LoVo (cell line): ENCODE measurements at regions not wholly inside any gene's neighbourhood (a gene's known extent, or its start where the extent isn't known, plus 50 kb on each side); places are given as distances from the start of the nearest gene placed in this dataset.

ENCODE experiments used
- DNase-seq: peaks from one replicate; pipeline ENCODE4 v3.0.0-alpha.2; 2016; ENCODE audit warnings: low spot score

DNA sequence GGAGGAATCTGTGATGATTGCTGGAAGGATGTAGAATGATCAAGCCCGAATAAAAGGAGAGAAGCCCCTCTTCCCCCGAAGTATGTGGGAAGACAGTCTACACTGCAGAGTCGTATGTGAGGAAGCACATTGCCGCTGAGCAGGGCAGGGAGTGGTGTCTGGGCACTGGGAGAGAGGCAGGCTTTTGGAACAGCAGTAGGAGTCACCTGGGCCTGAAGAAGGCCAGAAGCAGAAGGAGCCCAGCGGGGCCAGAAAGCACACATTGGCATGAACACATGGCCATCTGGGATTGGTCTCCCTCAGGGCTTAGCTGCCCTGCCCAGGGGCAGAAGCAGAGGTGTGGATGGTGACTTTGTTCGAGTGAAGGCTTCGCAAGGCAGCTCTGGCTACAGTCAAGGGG lies 162.8 kb downstream of the ERCC6L2 start:
- DNase-seq, result no peak

DNA sequence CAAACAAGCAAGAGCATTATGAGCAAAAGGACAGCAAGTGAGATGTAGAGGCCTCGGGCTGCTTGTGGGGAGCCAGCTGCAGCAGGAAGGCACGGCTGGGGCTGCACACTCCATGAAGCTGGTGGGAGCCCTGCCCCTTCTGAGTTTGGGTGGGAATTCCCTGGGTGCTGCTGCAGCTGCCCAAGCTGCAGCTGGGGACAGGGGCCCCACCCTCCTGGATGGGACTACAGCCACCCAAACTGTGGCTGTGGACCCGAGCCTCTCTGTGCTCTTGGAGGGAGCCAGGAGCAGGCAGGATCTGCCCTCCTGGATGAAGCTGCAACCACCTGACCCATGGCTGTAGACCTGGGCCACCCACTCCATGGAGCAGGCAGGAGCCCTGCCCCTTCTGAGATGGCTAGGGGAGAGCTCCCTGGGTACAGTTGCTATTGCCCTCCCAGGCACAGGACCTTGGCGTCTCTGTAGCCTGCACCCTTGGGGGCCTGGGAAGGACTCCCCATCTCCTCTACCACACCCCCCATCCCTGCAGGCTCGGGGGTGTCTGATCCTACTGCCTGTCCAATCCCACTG lies 159.1 kb downstream of the ERCC6L2 start:
- no peak for DNase-seq

DNA sequence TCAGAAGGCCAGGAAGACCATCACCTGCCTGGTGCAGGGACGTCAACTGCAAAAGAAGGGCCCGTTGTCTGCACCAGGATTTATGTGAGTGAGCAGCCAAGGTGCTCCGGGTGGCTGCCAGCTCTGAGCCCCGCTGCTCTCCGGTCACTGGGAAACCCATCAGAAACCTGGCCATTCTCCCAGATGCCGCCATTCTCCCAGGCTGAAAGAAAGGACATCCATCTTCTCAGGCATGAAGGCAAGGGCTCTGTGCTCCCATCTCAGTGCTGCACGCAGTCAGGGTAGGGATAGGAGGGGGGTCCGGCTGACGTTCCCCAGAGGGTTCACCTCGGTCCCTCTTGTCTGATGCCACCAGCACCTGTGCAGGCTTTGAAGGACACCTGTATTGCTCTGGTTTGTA lies 158.4 kb downstream of the ERCC6L2 start:
- DNase-seq, result no peak

DNA sequence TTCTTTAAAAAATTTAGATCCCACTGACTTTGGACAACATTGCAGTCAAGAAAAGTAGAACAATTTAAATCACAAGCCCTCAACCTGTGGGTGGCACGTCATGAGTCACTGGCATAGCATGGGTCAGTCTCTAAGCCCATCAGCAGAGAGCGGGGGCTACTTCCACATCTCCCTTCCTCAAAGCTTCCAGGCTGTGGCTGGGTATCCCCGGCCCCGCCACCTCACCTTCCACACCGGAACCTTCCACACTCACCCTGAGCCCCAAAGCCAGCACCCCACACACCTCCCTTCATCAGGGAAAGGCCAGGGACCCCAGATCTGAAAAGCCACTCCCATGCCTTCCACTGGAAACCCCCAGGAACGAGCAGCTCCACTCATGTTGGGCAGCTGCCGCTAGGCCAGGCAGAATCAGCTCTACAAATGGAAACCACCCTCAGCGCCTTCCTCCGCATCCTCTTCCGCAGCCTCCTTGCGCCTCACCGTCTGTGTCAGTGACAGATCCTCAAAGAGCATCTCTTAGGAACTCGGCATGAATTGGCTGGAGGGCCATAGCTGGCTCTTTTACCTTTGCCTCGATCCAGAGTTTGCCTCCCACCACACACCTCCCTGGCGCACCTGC lies 156.5 kb downstream of the ERCC6L2 start:
- DNase-seq, result no peak

DNA sequence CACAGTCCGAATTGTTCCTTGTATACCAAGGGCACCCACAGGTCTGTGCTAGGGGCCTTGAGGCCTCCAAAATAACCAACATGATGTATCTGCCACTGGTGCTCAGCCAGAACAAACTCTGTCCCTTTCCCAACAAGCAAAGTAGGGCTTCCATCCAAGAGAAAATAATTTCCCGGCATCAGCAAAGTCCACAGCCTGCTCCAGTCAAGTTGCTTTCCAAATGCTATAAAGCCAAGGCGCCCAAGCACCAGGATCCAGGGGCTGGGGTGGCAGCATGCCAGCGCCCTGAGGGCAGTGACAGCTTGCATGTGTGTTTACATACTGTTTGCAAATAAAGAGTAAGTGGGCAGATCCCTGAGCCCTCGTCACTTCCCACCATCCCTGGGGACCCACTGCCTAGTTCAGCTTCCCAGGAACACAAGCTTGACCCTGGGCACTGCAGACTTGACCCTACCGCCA lies 155.9 kb downstream of the ERCC6L2 start:
- no peak for DNase-seq

DNA sequence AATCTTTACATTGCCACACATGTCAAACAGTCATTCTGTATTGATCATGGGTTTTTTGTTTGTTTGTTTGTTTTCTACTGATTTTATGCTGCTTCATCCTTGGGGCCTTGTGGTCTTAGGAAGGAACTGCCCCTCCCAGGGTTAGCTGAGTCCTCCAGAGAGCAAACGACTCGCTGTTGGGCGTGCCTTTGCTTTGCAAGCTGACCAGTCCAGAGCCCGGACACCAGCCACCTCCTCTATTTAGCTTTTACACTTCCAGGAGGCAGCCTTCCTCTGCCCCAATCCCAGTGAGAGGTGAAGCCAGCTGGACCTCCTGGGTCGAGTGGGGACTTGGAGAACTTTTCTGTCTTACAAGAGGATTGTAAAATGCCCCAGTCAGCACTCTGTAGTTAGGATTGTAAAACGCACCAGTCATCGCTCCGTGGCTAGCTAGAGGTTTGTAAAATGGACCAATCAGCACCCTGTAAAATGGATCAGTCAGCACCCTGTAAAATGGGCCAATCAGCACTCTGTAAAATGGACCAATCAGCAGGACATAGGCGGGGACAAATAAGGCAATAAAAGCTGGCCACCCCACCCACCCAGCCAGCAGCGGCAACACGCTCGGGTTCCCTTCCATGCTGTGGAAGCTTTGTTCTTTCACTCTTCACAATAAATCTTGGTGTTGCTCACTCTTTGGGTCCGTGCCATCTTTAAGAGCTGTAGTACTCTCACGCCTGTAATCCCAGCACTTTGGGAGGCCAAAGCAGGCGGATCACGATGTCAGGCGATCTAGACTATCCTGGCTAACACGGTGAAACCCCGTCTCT lies 154.4 kb downstream of the ERCC6L2 start:
- DNase-seq, result no peak

DNA sequence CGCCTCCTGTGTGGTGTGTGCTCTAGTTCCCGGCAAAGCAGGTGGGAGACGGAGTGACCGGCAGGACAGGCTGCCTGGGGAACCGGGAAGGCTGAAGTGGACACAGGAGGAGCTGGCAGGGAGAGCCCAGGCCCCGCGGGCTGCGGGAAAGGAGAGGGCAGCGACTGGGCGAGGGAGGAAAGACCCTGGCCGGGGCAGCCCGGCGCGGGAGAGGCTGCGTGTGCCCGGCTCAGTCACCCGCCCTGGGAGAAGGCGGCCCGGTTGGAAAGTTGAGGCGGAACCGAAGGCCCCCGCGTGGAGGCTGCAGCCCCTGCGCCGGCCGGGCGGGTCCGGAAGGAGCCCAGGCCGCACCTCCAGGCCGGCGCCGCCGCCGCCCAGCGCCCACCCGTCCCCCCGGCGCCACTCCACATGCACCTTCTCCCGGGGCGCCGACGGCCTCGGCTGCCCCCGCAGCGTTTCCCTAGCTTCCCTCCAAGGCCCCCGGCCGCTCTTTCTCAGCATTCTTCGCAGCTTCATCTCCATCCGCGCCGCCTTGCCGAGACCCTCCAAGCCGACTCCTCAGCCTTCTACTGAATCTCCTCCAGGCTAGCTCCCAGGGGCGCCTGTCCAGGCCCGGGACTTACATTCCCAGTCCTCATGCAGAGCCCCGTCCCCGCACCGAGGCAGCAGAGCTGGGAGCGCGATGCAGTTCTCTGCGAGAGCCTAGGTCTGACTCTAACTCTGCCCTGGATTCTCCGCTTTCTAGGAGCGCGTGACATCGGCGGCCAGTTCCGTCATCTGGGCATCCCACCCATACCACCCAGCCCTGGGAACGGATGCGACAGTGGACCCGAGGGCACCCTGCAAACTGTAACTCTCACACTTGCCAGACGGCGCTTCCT lies 152.0 kb downstream of the ERCC6L2 start:
- DNase-seq, result no peak

DNA sequence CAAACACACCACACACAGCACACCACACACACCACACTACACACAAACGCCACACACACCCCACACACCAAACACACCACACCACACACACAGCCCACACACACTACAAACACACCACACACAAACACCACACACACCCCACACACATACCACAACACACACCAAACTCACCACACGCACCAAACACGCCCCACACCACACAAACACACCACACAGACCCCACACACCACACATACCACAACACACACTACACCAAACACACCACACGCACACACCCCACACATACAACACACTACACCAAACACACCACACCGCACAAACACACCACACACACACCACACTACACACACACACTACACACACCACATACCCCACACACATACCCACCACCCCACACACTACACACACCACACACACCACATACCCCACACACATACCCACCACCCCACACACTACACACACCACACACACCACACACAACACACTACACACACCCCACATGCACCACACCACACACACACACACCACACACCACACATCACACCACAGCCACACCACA lies 151.2 kb downstream of the ERCC6L2 start:
- no peak for DNase-seq

DNA sequence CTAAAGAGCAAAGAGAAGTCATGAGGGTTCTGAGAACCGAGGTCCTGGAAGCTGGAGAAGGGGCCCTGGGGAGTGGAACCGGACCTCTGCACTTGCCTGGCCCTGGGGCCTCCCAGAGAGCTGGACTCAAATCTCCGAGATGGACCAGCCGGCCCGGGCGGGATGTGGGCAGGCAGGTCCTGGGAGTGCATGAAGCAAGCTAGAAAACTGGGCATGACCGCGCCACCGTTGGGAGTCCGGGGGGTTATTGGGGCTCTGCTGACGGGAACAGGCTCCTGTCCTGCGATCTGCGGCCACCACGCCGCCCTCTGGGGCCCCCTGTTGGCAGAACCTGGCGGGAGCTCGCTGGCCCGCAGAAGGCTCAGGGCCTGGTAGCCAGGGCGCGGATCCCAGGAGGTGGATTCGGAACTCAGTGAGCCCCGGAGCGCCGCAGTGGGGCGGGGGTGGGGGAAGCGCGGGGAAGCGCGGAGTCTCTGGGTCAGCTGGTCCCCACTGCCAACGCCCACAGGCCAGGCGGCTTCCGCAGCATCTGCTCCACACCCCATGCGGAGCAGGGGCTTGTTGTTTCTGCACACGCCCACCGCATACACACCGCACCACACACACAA lies 150.6 kb downstream of the ERCC6L2 start:
- no peak for DNase-seq

DNA sequence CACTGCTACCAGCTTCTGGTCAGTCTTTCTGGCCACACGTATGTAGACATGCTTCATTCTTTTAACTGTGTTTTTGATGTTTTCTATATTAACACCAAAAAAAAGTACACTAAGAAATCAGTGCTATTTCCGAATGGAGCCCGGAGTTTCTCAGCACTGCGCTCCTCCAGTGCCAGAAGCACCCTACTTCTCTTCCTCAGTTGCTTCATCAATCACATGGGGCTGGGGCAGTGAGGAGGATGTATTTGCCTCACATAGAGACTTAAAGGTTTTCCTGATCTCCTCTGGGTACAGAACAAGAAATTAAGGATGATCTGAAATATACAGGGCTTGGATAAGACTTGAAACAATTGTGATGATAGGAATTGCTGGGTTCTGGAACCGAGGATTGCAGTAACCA lies 148.0 kb downstream of the ERCC6L2 start:
- no peak for DNase-seq

DNA sequence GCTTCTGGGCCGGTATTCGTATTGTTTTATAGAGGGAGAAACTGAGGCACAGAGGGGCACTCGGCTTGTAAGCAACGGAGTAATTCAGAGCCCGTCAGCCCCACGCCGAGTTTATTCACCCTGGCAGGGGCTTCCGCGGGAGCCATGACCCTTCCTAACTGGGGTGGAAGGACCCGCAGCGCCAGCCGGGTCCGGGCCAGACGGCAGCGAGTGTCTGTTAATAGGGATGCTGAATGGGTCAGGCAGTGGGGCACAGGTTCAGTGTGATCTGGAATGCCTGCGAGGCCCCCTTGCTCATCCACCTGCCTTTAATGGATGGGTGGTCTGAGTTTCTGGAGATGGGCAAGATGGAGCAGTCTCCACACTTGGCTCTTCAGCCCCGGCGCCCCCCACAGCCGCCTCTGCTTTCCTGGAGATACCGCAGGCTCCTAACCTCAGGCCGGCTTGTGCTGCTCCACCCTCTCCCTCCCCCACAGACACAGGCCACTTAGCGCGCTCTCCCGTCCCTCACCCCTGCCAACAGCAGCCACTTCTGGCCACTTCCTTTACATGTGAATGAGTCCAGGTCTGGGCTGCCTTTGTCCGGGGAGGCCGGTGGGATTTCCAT lies 147.1 kb downstream of the ERCC6L2 start:
- DNase-seq, result no peak

DNA sequence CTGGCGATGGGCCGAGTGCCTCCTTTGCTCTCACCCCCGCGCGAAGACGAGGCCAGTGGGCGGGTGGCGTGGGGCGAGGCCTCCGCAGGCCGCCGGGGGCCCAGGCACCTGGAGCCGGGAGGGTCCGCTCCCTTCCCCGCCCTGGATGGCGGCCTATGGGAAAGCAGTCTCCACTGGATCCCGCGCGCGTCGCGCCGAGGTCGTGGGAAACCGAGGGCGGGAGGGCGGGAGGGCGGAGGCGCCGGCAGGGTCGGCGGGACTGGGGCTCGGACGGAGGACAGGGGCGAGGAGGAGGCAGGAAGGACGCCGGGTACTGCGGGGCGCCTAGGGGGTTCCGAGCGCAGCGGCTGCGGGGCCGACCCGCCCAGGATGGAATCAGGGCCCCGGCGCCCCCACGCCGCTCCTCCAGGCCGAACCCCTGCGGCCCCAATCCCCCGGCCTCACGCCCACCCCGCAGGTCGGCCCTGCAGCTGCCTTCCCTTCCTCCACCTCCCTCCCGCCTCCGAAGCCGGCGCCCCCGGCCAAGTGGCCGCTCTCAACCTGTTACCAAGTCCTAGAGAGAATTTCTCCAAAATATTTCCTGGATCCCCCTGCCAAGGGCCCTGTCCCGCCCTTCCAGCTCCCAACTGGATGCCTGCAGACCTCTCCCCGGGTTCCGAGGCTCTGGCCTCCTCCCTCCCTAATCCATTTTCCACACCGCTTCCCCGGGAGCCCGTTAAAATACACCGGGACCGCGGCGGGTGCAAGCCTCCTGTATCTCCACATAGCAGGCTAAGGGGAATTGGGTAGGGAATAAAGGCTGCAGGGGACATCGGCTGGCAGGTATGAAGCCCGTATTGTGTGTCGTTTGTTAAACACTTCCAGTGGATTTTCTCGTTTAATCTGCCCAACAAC lies 146.3 kb downstream of the ERCC6L2 start:
- no peak for DNase-seq

DNA sequence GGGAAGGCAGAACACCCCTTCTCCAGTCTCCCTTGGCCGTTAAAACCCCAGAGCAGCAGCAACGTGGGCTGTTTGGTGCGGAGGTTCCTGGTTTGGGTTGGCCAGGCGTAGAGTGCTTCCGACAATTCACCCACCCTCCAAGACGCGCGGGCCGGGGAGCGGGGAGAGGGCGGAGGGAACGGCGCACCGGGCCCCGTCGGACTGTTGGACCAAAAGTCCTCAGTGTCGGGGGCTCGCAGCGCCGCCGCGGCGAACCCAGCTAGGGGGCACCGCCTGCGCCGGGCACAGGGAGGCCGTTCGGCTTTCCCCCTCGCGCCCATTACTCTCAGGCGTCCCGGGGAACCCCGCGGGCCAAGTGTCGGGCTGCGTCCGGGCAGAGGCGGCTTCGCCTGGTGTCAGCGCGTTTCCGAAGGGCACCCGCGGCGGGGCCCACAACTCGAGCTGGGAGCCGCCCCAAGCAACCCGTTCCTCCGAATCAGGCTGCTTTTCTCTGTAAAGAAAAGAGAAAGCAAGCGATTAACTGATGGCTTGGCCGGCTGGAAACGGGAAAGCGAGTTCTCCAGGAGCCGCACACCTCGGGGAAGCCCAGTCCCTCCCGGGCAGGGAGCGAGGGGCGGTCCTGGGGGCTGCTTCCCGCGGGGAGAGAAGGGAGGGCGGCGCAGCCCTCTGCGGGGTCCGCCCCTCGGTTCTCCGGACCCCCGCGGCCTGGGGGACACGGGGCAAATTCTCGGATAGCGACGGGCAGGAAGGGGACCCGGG lies 145.5 kb downstream of the ERCC6L2 start:
- no peak for DNase-seq

DNA sequence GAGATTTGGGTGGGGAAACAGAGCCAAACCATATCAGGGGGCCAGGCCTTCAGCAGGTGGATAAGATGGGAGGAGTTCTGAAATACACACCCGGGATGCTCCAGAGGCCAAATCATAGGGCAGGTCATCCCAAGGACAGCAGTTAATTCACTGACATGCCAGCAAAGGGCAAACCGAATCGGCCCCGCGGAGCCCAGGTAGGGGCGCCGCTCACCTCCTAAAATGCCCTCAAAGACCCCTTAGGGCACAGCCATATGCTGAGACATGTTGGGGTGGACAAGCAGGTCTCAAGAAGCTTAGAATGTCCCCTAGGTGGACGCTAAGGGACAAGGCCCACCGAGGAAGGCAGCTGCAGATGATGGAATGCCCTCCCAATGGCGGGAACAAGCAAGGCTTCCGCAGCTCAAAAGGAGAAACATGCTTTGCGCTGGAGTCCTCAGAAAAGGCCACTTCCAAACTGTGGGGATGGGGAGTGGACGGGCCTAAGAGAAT lies 144.9 kb downstream of the ERCC6L2 start:
- no peak for DNase-seq
